SU-DHL-6 (cell line): ENCODE measurements at regions not wholly inside any gene's neighbourhood (a gene's known extent, or its start where the extent isn't known, plus 50 kb on each side); places are given as distances from the start of the nearest gene placed in this dataset.
"Not testable (repeated sequence)": the region's sequence is repeated elsewhere in the genome, so short reads cannot be mapped to it uniquely, and the experiment has no call there.

Experiments
- H2AFZ ChIP-seq: fragments of 200-600 bp; sonication (generic); 2 replicates; pipeline ENCODE4 v1.6.1; 2014; ENCODE audit warnings: low read depth, mild to moderate bottlenecking, moderate library complexity, mixed read lengths, antibody characterized with exemption, low read length; ENCODE audit not compliant: severe bottlenecking
- H3F3A ChIP-seq: fragments of 200-600 bp; shearing (Covaris generic); 2 replicates; pipeline ENCODE4 v1.6.0; 2016; ENCODE audit warnings: antibody characterized with exemption, mild to moderate bottlenecking; ENCODE audit not compliant: insufficient read depth
- H3K27ac ChIP-seq: fragments of 200-600 bp; sonication (generic); 2 replicates; pipeline ENCODE4 v1.5.1; 2016; ENCODE audit warnings: low read depth, mild to moderate bottlenecking, low read length, moderate library complexity, mixed read lengths
- H3K27me3 ChIP-seq: fragments of 200-600 bp; sonication (generic), shearing (Covaris generic); 2 replicates; pipeline ENCODE4 v1.6.0; 2014; ENCODE audit warnings: mild to moderate bottlenecking, low read length
- H3K36me3 ChIP-seq: fragments of 200-600 bp; sonication (generic); 2 replicates; pipeline ENCODE4 v1.6.1; 2014; ENCODE audit warnings: mild to moderate bottlenecking, low read length, mixed read lengths
- H3K4me2 ChIP-seq: fragments of 300-600, 200-600 bp; shearing (Covaris generic), sonication (generic); 2 replicates; pipeline ENCODE4 v1.6.0; 2014; ENCODE audit warnings: low read length, low read depth, mild to moderate bottlenecking; ENCODE audit not compliant: poor library complexity, severe bottlenecking
- H3K4me3 ChIP-seq: fragments of 200-600 bp; sonication (generic); 2 replicates; pipeline ENCODE4 v1.5.1; 2014; ENCODE audit warnings: antibody characterized with exemption, low read length, mild to moderate bottlenecking, mixed read lengths; ENCODE audit not compliant: insufficient read depth, poor library complexity, severe bottlenecking
- H3K79me2 ChIP-seq: fragments of 200-600 bp; sonication (generic); 2 replicates; pipeline ENCODE4 v1.6.1; 2014; ENCODE audit warnings: mild to moderate bottlenecking, low read length, moderate library complexity; ENCODE audit not compliant: insufficient read depth
- H3K9ac ChIP-seq: fragments of 200-600 bp; sonication (generic); 2 replicates; pipeline ENCODE4 v1.7.0; 2014; ENCODE audit warnings: mild to moderate bottlenecking, low read length
- H3K9me2 ChIP-seq: fragments of 200-600 bp; sonication (generic); replicated peaks from 2 replicates; pipeline ENCODE4 v1.6.1; 2014; ENCODE audit warnings: low read length; ENCODE audit not compliant: insufficient read depth
- H3K9me3 ChIP-seq: fragments of 200-600 bp; sonication (generic); 2 replicates; pipeline ENCODE4 v1.6.1; 2014; ENCODE audit warnings: low read length, mixed read lengths; ENCODE audit not compliant: insufficient read depth
- H4K20me1 ChIP-seq: fragments of 200-600 bp; sonication (generic); 2 replicates; pipeline ENCODE4 v1.6.1; 2014; ENCODE audit warnings: low read depth, mild to moderate bottlenecking, antibody characterized with exemption, low read length, moderate library complexity, mixed read lengths
- EZH2phosphoT487 ChIP-seq: fragments of 200-600 bp; sonication (generic), shearing (Covaris generic); conservative IDR thresholded peaks from 2 replicates; pipeline ENCODE4 v1.6.1; 2018; ENCODE audit warnings: mild to moderate bottlenecking, antibody characterized with exemption, low read length, moderate library complexity, mixed read lengths
- TF ChIP-seq, protein P1 (sequence below): fragments of 200-600 bp; sonication (generic); IDR thresholded peaks from one replicate; pipeline ENCODE4 v1.5.1; 2017; ENCODE audit warnings: antibody characterized with exemption, mild to moderate bottlenecking, low read length, moderate library complexity; ENCODE audit not compliant: insufficient read depth, poor library complexity, severe bottlenecking

GRCh38 chr5:130937046-130937445 lies 228.0 kb downstream of the HINT1 start:
- Histone ChIP-seq H2AFZ (no peak overlapping the region), H3K27me3 (no peaks in the 10 kb centered on the region), H3F3A (no peaks in the 10 kb centered on the region), H3K9me2 (no peaks in the 10 kb centered on the region), H3K9ac (no peak overlapping the region), H3K4me3 (no peak overlapping the region), H4K20me1 (no peaks in the 10 kb centered on the region), H3K27ac (no peak overlapping the region), H3K79me2 (no peaks in the 10 kb centered on the region), H3K9me3 (no peaks in the 10 kb centered on the region), H3K4me2 (no peak overlapping the region), H3K36me3 (no peaks in the 10 kb centered on the region)
- no peak for TF ChIP-seq EZH2phosphoT487
- TF ChIP-seq, protein P1, sequence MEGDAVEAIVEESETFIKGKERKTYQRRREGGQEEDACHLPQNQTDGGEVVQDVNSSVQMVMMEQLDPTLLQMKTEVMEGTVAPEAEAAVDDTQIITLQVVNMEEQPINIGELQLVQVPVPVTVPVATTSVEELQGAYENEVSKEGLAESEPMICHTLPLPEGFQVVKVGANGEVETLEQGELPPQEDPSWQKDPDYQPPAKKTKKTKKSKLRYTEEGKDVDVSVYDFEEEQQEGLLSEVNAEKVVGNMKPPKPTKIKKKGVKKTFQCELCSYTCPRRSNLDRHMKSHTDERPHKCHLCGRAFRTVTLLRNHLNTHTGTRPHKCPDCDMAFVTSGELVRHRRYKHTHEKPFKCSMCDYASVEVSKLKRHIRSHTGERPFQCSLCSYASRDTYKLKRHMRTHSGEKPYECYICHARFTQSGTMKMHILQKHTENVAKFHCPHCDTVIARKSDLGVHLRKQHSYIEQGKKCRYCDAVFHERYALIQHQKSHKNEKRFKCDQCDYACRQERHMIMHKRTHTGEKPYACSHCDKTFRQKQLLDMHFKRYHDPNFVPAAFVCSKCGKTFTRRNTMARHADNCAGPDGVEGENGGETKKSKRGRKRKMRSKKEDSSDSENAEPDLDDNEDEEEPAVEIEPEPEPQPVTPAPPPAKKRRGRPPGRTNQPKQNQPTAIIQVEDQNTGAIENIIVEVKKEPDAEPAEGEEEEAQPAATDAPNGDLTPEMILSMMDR: no peak

DNA sequence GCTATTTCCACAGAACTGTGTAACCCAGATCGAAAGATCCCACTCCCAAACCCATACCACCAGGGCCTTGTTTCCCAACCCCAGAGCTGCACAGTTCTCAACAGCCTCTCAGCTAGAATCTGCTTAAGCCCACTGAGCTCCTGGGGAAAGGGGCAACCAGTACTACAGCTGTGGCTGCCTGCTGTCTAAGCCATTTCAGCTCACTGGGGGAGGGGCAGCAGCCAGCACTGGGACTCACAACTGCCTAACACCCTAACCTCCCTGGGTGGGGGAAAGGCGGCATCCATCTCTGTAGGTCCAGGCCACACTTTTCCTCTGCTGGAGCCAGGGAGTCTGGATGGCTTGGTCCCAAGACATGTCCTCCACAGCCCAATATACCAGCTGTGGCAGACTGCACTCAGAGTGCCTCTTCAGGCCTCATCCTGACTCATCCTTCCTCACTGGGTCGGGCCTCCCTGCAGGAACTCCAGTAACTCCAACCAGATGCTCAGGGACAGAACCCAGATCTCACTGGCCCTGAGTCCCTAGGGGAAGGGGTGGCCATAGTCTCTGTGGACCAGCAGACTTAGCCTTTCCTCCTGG lies 241.4 kb downstream of the HINT1 start:
- TF ChIP-seq, protein P1: no peak
- Histone ChIP-seq H3K27ac (no peak overlapping the region), H4K20me1 (no peaks in the 10 kb centered on the region), H3K9ac (no peak overlapping the region), H2AFZ (no peak overlapping the region), H3K79me2 (no peaks in the 10 kb centered on the region), H3K9me2 (no peaks in the 10 kb centered on the region), H3K27me3 (no peaks in the 10 kb centered on the region), H3F3A (no peaks in the 10 kb centered on the region), H3K4me2 (no peak overlapping the region), H3K4me3 (no peak overlapping the region), H3K36me3 (no peaks in the 10 kb centered on the region), H3K9me3 (no peaks in the 10 kb centered on the region)

DNA sequence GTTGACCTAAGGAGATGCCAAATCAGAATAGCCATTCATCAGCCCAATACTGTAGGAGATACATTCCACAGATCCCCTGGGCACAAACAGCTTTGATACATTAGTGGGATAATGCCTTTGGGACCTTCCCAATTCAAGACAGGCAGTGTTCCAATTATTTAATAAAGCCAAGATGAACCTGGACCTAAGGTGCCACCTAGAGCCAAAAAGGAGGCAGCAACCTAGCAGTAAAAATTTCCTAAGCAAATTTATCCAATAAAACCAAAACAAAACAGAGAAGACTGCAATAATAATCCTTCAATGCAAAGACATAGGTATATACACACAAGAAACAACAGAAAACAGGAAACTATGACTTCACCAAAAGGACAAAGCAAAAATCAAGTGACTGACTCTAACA lies 253.0 kb downstream of the HINT1 start:
- Histone ChIP-seq H3F3A (no peaks in the 10 kb centered on the region), H3K9me2 (no peaks in the 10 kb centered on the region), H3K27ac (no peak overlapping the region), H3K36me3 (no peaks in the 10 kb centered on the region), H3K9me3 (no peaks in the 10 kb centered on the region), H4K20me1 (no peaks in the 10 kb centered on the region), H3K9ac (no peak overlapping the region), H2AFZ (no peak overlapping the region), H3K4me3 (no peak overlapping the region), H3K4me2 (no peak overlapping the region), H3K79me2 (no peaks in the 10 kb centered on the region), H3K27me3 (no peaks in the 10 kb centered on the region; the same call in 1 of the 2 replicates)
- no peak for TF ChIP-seq EZH2phosphoT487
- TF ChIP-seq, protein P1: no peak

- Histone ChIP-seq H3K27me3 (no peaks in the 10 kb centered on the region; the same call in 1 of the 2 replicates), H3K4me2 (no peak overlapping the region), H4K20me1 (no peaks in the 10 kb centered on the region), H3K9ac (no peak overlapping the region), H3K4me3 (no peak overlapping the region), H3K9me2 (no peaks in the 10 kb centered on the region), H3K36me3 (no peaks in the 10 kb centered on the region), H2AFZ (no peak overlapping the region), H3K27ac (no peak overlapping the region), H3K79me2 (no peaks in the 10 kb centered on the region), H3F3A (no peaks in the 10 kb centered on the region), H3K9me3 (no peaks in the 10 kb centered on the region)
- TF ChIP-seq EZH2phosphoT487: no peak
- TF ChIP-seq, protein P1: no peak
These were observed 256.9 kb downstream of the HINT1 start for GRCh38 chr5:130908186-130908585.

DNA sequence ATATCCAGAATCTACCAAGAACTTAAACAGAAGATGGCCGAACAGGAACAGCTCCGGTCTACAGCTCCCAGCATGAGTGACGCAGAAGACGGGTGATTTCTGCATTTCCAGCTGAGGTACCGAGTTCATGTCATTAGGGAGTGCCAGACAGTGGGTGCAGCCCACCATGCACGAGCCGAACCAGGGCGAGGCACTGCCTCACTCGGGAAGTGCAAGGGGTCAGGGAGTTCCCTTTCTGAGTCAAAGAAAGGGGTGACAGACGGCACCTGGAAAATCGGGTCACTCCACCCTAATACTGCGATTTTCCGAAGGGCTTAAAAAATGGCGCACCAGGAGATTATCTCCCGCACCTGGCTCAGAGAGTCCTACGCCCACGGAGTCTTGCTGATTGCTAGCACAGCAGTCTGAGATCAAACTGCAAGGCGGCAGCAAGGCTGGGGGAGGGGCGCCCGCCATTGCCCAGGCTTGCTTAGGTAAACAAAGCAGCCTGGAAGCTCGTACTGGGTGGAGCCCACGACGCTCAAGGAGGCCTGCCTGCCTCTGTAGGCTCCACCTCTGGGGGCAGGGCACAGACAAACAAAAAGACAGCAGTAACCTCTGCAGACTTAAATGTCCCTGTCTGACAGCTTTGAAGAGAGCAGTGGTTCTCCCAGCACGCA lies 267.4 kb downstream of the HINT1 start:
- H3K27ac ChIP-seq, H3F3A ChIP-seq, H4K20me1 ChIP-seq, H3K9me2 ChIP-seq, H3K4me3 ChIP-seq, H3K27me3 ChIP-seq, H3K9ac ChIP-seq, H3K4me2 ChIP-seq, H2AFZ ChIP-seq, H3K36me3 ChIP-seq, H3K9me3 ChIP-seq, H3K79me2 ChIP-seq: not testable (repeated sequence)
